IPS-18a (cell line): ENCODE measurements at regions not wholly inside any gene's neighbourhood (a gene's known extent, or its start where the extent isn't known, plus 50 kb on each side); places are given as distances from the start of the nearest gene placed in this dataset.

ENCODE experiments used
- H3K27ac ChIP-seq: one replicate; pipeline ENCODE4 v1.5.1; 2013; ENCODE audit warnings: low read length
- H3K27me3 ChIP-seq: one replicate; pipeline ENCODE4 v1.6.1; 2013; ENCODE audit warnings: mild to moderate bottlenecking, low read length; ENCODE audit not compliant: control insufficient read depth, insufficient read depth
- H3K36me3 ChIP-seq: one replicate; pipeline ENCODE4 v1.6.1; 2013; ENCODE audit warnings: low read depth, low read length; ENCODE audit not compliant: control insufficient read depth
- H3K4me1 ChIP-seq: one replicate; pipeline ENCODE4 v1.6.1; 2013; ENCODE audit warnings: low read depth, low read length; ENCODE audit not compliant: control insufficient read depth
- H3K4me3 ChIP-seq: one replicate; pipeline ENCODE4 v1.5.1; 2013; ENCODE audit warnings: low read length
- H3K9ac ChIP-seq: one replicate; pipeline ENCODE4 v1.6.1; 2013; ENCODE audit warnings: mild to moderate bottlenecking, low read length, moderate library complexity
- H3K9me3 ChIP-seq: one replicate; pipeline ENCODE4 v1.6.1; 2013; ENCODE audit warnings: low read depth, low read length; ENCODE audit not compliant: control insufficient read depth

GRCh38 chr4:77220828-77221613, 64.0 kb downstream of the CCNG2 start:
- no peak overlapping the region for H3K4me3 ChIP-seq

DNA sequence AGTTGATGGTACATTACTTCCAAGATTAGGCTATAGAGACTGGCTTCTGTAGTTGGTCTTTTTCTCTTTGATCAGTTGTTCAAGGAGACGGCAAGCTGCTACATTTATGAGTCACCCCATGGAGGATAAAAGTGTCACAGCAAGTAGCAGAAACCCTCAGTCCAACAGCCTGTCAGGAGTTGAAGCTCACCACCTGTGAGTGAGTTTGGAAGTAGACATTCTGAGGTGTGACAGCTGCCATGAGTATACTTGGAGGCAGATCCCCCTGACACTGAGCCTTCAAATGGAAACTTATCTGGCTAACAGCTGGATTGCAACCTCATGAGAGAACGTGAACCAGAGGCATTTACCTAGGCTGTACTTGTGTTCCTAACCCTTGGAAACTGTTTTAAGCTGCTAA, 68.0 kb downstream of the CCNG2 start:
- Histone ChIP-seq H3K9ac (no peak overlapping the region), H3K4me1 (no peaks in the 10 kb centered on the region), H3K9me3 (no peaks in the 10 kb centered on the region), H3K27me3 (no peaks in the 10 kb centered on the region), H3K36me3 (no peaks in the 10 kb centered on the region), H3K4me3 (no peak overlapping the region), H3K27ac (no peak overlapping the region)

More at GRCh38 chr4:77220828-77221613, 64.0 kb downstream of the CCNG2 start:
- Histone ChIP-seq H3K27me3 (no peaks in the 10 kb centered on the region), H3K27ac (no peak overlapping the region), H3K9ac (no peak overlapping the region), H3K36me3 (no peaks in the 10 kb centered on the region), H3K9me3 (no peaks in the 10 kb centered on the region), H3K4me1 (no peaks in the 10 kb centered on the region)

- Histone ChIP-seq H3K27me3 (no peaks in the 10 kb centered on the region), H3K27ac (no peak overlapping the region)
Observed at GRCh38 chr4:77226939-77227705, 70.1 kb downstream of the CCNG2 start.

GRCh38 chr4:77229433-77229832, 72.4 kb downstream of the CCNG2 start:
- no peaks in the 10 kb centered on the region for H3K9me3 ChIP-seq
- no peak overlapping the region for H3K9ac ChIP-seq
- H3K4me1 ChIP-seq: peaks cover 2% of the 10 kb centered on the region
- no peak overlapping the region for H3K27ac ChIP-seq
- H3K36me3 ChIP-seq: no peaks in the 10 kb centered on the region
- H3K27me3 ChIP-seq: no peaks in the 10 kb centered on the region
- no peak overlapping the region for H3K4me3 ChIP-seq

More at GRCh38 chr4:77226939-77227705, 70.1 kb downstream of the CCNG2 start:
- Histone ChIP-seq H3K36me3 (no peaks in the 10 kb centered on the region), H3K4me3 (no peak overlapping the region), H3K9me3 (no peaks in the 10 kb centered on the region), H3K9ac (no peak overlapping the region), H3K4me1 (no peaks in the 10 kb centered on the region)

GRCh38 chr4:77232653-77233052, 75.6 kb downstream of the CCNG2 start:
- H3K36me3 ChIP-seq: no peaks in the 10 kb centered on the region
- no peaks in the 10 kb centered on the region for H3K9me3 ChIP-seq
- no peak overlapping the region for H3K27ac ChIP-seq
- no peak overlapping the region for H3K9ac ChIP-seq
- peaks cover 7% of the 10 kb centered on the region for H3K4me1 ChIP-seq
- no peak overlapping the region for H3K4me3 ChIP-seq
- H3K27me3 ChIP-seq: no peaks in the 10 kb centered on the region

GRCh38 chr4:77235289-77235854, 78.4 kb downstream of the CCNG2 start:
- Histone ChIP-seq H3K27ac (no peak overlapping the region), H3K4me3 (no peak overlapping the region), H3K4me1 (peaks cover 7% of the 10 kb centered on the region), H3K9ac (no peak overlapping the region), H3K9me3 (no peaks in the 10 kb centered on the region), H3K36me3 (no peaks in the 10 kb centered on the region), H3K27me3 (no peaks in the 10 kb centered on the region)

GRCh38 chr4:77236806-77237205, 79.8 kb downstream of the CCNG2 start:
- no peaks in the 10 kb centered on the region for H3K27me3 ChIP-seq
- H3K9me3 ChIP-seq: no peaks in the 10 kb centered on the region
- no peak overlapping the region for H3K4me3 ChIP-seq

GRCh38 chr4:77240469-77241066, 83.6 kb downstream of the CCNG2 start:
- no peaks in the 10 kb centered on the region for H3K9me3 ChIP-seq
- H3K4me1 ChIP-seq: no peaks in the 10 kb centered on the region
- no peak overlapping the region for H3K27ac ChIP-seq
- H3K4me3 ChIP-seq: no peak overlapping the region
- no peaks in the 10 kb centered on the region for H3K27me3 ChIP-seq
- no peaks in the 10 kb centered on the region for H3K36me3 ChIP-seq
- H3K9ac ChIP-seq: no peak overlapping the region

More at GRCh38 chr4:77236806-77237205, 79.8 kb downstream of the CCNG2 start:
- Histone ChIP-seq H3K27ac (no peak overlapping the region), H3K4me1 (peaks cover 7% of the 10 kb centered on the region), H3K9ac (no peak overlapping the region), H3K36me3 (no peaks in the 10 kb centered on the region)

- no peak overlapping the region for H3K9ac ChIP-seq
- no peaks in the 10 kb centered on the region for H3K36me3 ChIP-seq
- H3K9me3 ChIP-seq: no peaks in the 10 kb centered on the region
- no peak overlapping the region for H3K4me3 ChIP-seq
- H3K27me3 ChIP-seq: no peaks in the 10 kb centered on the region
- no peak overlapping the region for H3K27ac ChIP-seq
- no peaks in the 10 kb centered on the region for H3K4me1 ChIP-seq
Observed at GRCh38 chr4:77248805-77249204, 91.8 kb downstream of the CCNG2 start.

- Histone ChIP-seq H3K4me1 (no peaks in the 10 kb centered on the region), H3K27ac (no peak overlapping the region), H3K4me3 (no peak overlapping the region), H3K9me3 (no peaks in the 10 kb centered on the region), H3K36me3 (no peaks in the 10 kb centered on the region), H3K27me3 (no peaks in the 10 kb centered on the region), H3K9ac (no peak overlapping the region)
Observed at GRCh38 chr4:77251751-77252150, 94.7 kb downstream of the CCNG2 start.

GRCh38 chr4:77263247-77263646, 106.2 kb downstream of the CCNG2 start:
- Histone ChIP-seq H3K27ac (no peak overlapping the region), H3K4me3 (no peak overlapping the region), H3K9me3 (peaks cover 9% of the 10 kb centered on the region), H3K4me1 (no peaks in the 10 kb centered on the region), H3K9ac (no peak overlapping the region), H3K27me3 (no peaks in the 10 kb centered on the region), H3K36me3 (no peaks in the 10 kb centered on the region)
